GM23338 (cell line): ENCODE measurements at regions not wholly inside any gene's neighbourhood (a gene's known extent, or its start where the extent isn't known, plus 50 kb on each side); places are given as distances from the start of the nearest gene placed in this dataset.

Source experiments
- ATAC-seq: fragments of 200-7000 bp; cut with Tn5 transposase; 3 replicates; pipeline ENCODE4 v1.9.1; 2020
- DNase-seq: peaks from one replicate; pipeline ENCODE4 v3.0.0-alpha.2; 2015; ENCODE audit warnings: low spot score
- H2AFZ ChIP-seq: fragments of 200-600 bp; sonication (generic); 2 replicates; pipeline ENCODE4 v1.8.0; 2016; ENCODE audit warnings: antibody characterized with exemption, mild to moderate bottlenecking, moderate library complexity
- H3F3A ChIP-seq: fragments of 200-600 bp; sonication (generic); replicated peaks from 2 replicates; pipeline ENCODE4 v1.8.0; 2017; ENCODE audit warnings: antibody characterized with exemption, mixed run types, low read depth
- H3K27ac ChIP-seq: fragments of 200-600 bp; sonication (generic); 2 replicates; pipeline ENCODE4 v1.6.1; 2016; ENCODE audit warnings: low read depth
- H3K27me3 ChIP-seq: fragments of 200-600 bp; sonication (generic); 2 replicates; pipeline ENCODE4 v1.8.0; 2016; ENCODE audit warnings: mild to moderate bottlenecking, mixed run types, moderate library complexity; ENCODE audit not compliant: insufficient read depth
- H3K36me3 ChIP-seq: fragments of 200-600 bp; sonication (generic); 2 replicates; pipeline ENCODE4 v1.8.0; 2016; ENCODE audit warnings: mild to moderate bottlenecking; ENCODE audit not compliant: insufficient read depth
- H3K4me1 ChIP-seq: fragments of 200-600 bp; sonication (generic); 2 replicates; pipeline ENCODE4 v1.8.0; 2016; ENCODE audit warnings: mild to moderate bottlenecking, moderate library complexity; ENCODE audit not compliant: insufficient read depth
- H3K4me2 ChIP-seq: fragments of 200-600 bp; sonication (generic); 2 replicates; pipeline ENCODE4 v1.7.1; 2017; ENCODE audit warnings: mixed run types
- H3K4me3 ChIP-seq: fragments of 200-600 bp; sonication (generic); 2 replicates; pipeline ENCODE4 v1.6.1; 2016; ENCODE audit warnings: mixed run types
- H3K79me2 ChIP-seq: fragments of 200-600 bp; sonication (generic); replicated peaks from 2 replicates; pipeline ENCODE4 v1.8.0; 2017; ENCODE audit warnings: mild to moderate bottlenecking; ENCODE audit not compliant: insufficient read depth
- H3K9me2 ChIP-seq: fragments of 200-600 bp; sonication (generic); 2 replicates; pipeline ENCODE4 v1.8.0; 2017; ENCODE audit not compliant: insufficient read depth
- H4K20me1 ChIP-seq: fragments of 200-600 bp; sonication (generic); replicated peaks from 2 replicates; pipeline ENCODE4 v1.8.0; 2017; ENCODE audit warnings: mild to moderate bottlenecking; ENCODE audit not compliant: insufficient read depth
- H3K27ac Mint-ChIP-seq: 2 replicates; pipeline ENCODE4 v1.8.0; 2020; ENCODE audit warnings: inconsistent platforms, mild to moderate bottlenecking, moderate library complexity, mixed read lengths
- H3K27me3 Mint-ChIP-seq: 3 replicates; pipeline ENCODE4 v1.8.0; 2022; ENCODE audit warnings: low read depth, mild to moderate bottlenecking, moderate library complexity, mixed read lengths, inconsistent platforms; ENCODE audit not compliant: insufficient read depth, poor library complexity
- H3K36me3 Mint-ChIP-seq: 3 replicates; pipeline ENCODE4 v1.8.0; 2021; ENCODE audit warnings: low read depth, mild to moderate bottlenecking, inconsistent platforms, moderate library complexity, mixed read lengths
- H3K4me1 Mint-ChIP-seq: 3 replicates; pipeline ENCODE4 v1.8.0; 2020; ENCODE audit warnings: mild to moderate bottlenecking, inconsistent platforms, mixed read lengths
- H3K4me3 Mint-ChIP-seq: 3 replicates; pipeline ENCODE4 v1.8.0; 2021; ENCODE audit warnings: moderate library complexity, mild to moderate bottlenecking, inconsistent platforms, mixed read lengths
- H3K9me3 Mint-ChIP-seq: 3 replicates; pipeline ENCODE4 v1.8.0; 2020; ENCODE audit warnings: moderate library complexity, mild to moderate bottlenecking, inconsistent platforms, mixed read lengths
- CREB1 ChIP-seq: fragments of 250-450 bp; sonication (Bioruptor Pico); IDR thresholded peaks from 2 replicates; pipeline ENCODE4 v1.5.0; 2020; ENCODE audit warnings: low read depth, mild to moderate bottlenecking, moderate library complexity
- ETS1 ChIP-seq: IDR thresholded peaks from 2 replicates; pipeline ENCODE4 v1.6.1; 2016; ENCODE audit warnings: antibody characterized with exemption
- EZH2 ChIP-seq: fragments of 200-600 bp; sonication (generic); IDR thresholded peaks from one replicate; pipeline ENCODE4 v1.8.0; 2017; ENCODE audit warnings: antibody characterized with exemption, mild to moderate bottlenecking, low read depth; ENCODE audit not compliant: unreplicated experiment
- EZH2phosphoT487 ChIP-seq: fragments of 200-600 bp; sonication (generic); IDR thresholded peaks from one replicate; pipeline ENCODE4 v1.8.1; 2018; ENCODE audit warnings: antibody characterized with exemption; ENCODE audit not compliant: unreplicated experiment
- JUNB ChIP-seq: IDR thresholded peaks from one replicate; pipeline ENCODE4 v1.6.1; 2016; ENCODE audit warnings: antibody characterized with exemption; ENCODE audit not compliant: unreplicated experiment
- NANOG ChIP-seq: IDR thresholded peaks from 2 replicates; pipeline ENCODE4 v1.6.1; 2016; ENCODE audit warnings: antibody characterized with exemption, borderline replicate concordance
- POLR2AphosphoS5 ChIP-seq: IDR thresholded peaks from 2 replicates; pipeline ENCODE4 v1.6.1; 2016; ENCODE audit warnings: antibody characterized with exemption, low read depth
- REST ChIP-seq: IDR thresholded peaks from one replicate; pipeline ENCODE4 v1.6.1; 2018; ENCODE audit warnings: antibody characterized with exemption; ENCODE audit not compliant: unreplicated experiment
- STAT1 ChIP-seq: IDR thresholded peaks from one replicate; pipeline ENCODE4 v1.6.1; 2016; ENCODE audit warnings: antibody characterized with exemption; ENCODE audit not compliant: unreplicated experiment
- ZNF114 ChIP-seq: fragments of 250-450 bp; sonication (Bioruptor Pico); IDR thresholded peaks from 2 replicates; pipeline ENCODE4 v1.5.0; 2020; ENCODE audit warnings: mild to moderate bottlenecking, moderate library complexity
- ZNF331 ChIP-seq: fragments of 250-450 bp; sonication (Bioruptor Pico); IDR thresholded peaks from 2 replicates; pipeline ENCODE4 v1.5.0; 2020; ENCODE audit warnings: low read depth, mild to moderate bottlenecking, moderate library complexity
- TF ChIP-seq, protein P1 (sequence below), 2 experiments: fragments of 200-600 bp in 1 of 2; sonication (generic) in 1 of 2; conservative IDR thresholded peaks; 2 replicates each; pipeline versions ENCODE4 v1.5.1 to v1.6.1; 2016 to 2017; ENCODE audit warnings: antibody characterized with exemption in 2 of 2, low read depth in 2 of 2, mild to moderate bottlenecking in 2 of 2, moderate library complexity in 1 of 2

GRCh38 chr16:11465675-11466074 lies 120.4 kb downstream of the RMI2 start:
- no peaks in the 10 kb centered on the region for H3K4me1 ChIP-seq

GRCh38 chr16:11470676-11471415 lies 115.9 kb downstream of the LITAF start:
- peak; percentile 13 for DNase-seq
- Mint-ChIP-seq H3K9me3 (no peaks in the 10 kb centered on the region), H3K4me1 (no peaks in the 10 kb centered on the region), H3K27me3 (peaks cover 5% of the 10 kb centered on the region), H3K4me3 (no peak overlapping the region), H3K36me3 (no peaks in the 10 kb centered on the region), H3K27ac (no peak overlapping the region; the same call in 1 of the 2 replicates)
- peak; percentile 44; the same call in 2 of the 3 replicates for ATAC-seq
- Histone ChIP-seq H3K27ac (no peak overlapping the region), H3K79me2 (no peaks in the 10 kb centered on the region), H3F3A (no peaks in the 10 kb centered on the region), H3K4me2 (no peak overlapping the region), H3K36me3 (no peaks in the 10 kb centered on the region), H3K4me3 (no peak overlapping the region), H3K9me2 (no peaks in the 10 kb centered on the region), H3K27me3 (no peaks in the 10 kb centered on the region), H2AFZ (no peak overlapping the region), H3K4me1 (no peaks in the 10 kb centered on the region), H4K20me1 (no peaks in the 10 kb centered on the region)
- TF ChIP-seq, protein P1, sequence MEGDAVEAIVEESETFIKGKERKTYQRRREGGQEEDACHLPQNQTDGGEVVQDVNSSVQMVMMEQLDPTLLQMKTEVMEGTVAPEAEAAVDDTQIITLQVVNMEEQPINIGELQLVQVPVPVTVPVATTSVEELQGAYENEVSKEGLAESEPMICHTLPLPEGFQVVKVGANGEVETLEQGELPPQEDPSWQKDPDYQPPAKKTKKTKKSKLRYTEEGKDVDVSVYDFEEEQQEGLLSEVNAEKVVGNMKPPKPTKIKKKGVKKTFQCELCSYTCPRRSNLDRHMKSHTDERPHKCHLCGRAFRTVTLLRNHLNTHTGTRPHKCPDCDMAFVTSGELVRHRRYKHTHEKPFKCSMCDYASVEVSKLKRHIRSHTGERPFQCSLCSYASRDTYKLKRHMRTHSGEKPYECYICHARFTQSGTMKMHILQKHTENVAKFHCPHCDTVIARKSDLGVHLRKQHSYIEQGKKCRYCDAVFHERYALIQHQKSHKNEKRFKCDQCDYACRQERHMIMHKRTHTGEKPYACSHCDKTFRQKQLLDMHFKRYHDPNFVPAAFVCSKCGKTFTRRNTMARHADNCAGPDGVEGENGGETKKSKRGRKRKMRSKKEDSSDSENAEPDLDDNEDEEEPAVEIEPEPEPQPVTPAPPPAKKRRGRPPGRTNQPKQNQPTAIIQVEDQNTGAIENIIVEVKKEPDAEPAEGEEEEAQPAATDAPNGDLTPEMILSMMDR (conservative IDR thresholded peaks at IDR 0.05; ENCODE audit: low read depth in 2 of 2), result no peak
- no peak for TF ChIP-seq EZH2

More at GRCh38 chr16:11465675-11466074, 120.4 kb downstream of the RMI2 start:
- Histone ChIP-seq H3K36me3 (no peaks in the 10 kb centered on the region), H3K27me3 (no peaks in the 10 kb centered on the region), H3K27ac (no peak overlapping the region), H3F3A (no peaks in the 10 kb centered on the region), H3K79me2 (no peaks in the 10 kb centered on the region), H3K4me3 (no peak overlapping the region), H4K20me1 (no peaks in the 10 kb centered on the region), H3K9me2 (no peaks in the 10 kb centered on the region), H3K4me2 (no peak overlapping the region), H2AFZ (no peak overlapping the region)
- no peak for DNase-seq
- H3K36me3 Mint-ChIP-seq, result no peaks in the 10 kb centered on the region
- peaks cover 1% of the 10 kb centered on the region for H3K27me3 Mint-ChIP-seq
- no peaks in the 10 kb centered on the region for H3K4me1 Mint-ChIP-seq
- H3K27ac Mint-ChIP-seq, result no peak overlapping the region
- TF ChIP-seq ZNF114, result no peak
- H3K4me3 Mint-ChIP-seq, result no peak overlapping the region
- H3K9me3 Mint-ChIP-seq, result no peaks in the 10 kb centered on the region; the same call in 2 of the 3 replicates
- ATAC-seq, result no peak

DNA sequence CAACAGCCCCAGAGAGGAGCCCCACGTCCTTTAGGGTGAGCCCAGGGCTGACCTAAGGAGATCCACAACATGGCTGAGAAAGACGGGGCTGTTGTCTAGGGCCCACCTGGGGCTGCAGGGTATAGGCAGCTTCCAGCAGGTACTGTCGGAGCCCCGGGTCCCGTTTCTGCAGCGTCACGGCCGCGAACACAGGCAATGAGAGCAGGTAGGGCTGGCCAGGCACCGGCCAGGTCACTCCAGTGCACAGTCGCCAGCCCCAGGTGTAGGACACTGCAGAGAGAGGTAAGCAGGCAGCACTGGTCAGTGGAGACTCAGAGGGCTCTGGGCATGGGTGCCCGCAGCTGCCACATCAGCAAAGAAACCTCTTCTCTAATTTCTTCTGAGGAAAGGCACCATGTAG lies 115.2 kb downstream of the LITAF start:
- DNase-seq, result no peak
- Histone ChIP-seq H3K79me2 (no peaks in the 10 kb centered on the region), H3K27me3 (no peaks in the 10 kb centered on the region), H3K4me1 (no peaks in the 10 kb centered on the region), H3K36me3 (no peaks in the 10 kb centered on the region), H3K9me2 (no peaks in the 10 kb centered on the region), H4K20me1 (no peaks in the 10 kb centered on the region), H3K27ac (no peak overlapping the region), H3K4me2 (no peak overlapping the region), H3F3A (no peaks in the 10 kb centered on the region), H3K4me3 (no peak overlapping the region), H2AFZ (no peak overlapping the region)
- H3K9me3 Mint-ChIP-seq, result no peaks in the 10 kb centered on the region
- ATAC-seq, result peak; percentile 45
- TF ChIP-seq CREB1 (CRISPR knock-in tag) (no peak), REST (no peak), ZNF114 (no peak), EZH2 (no peak), EZH2phosphoT487 (no peak), ZNF331 (CRISPR knock-in tag) (no peak), POLR2AphosphoS5 (no peak), NANOG (no peak), JUNB (no peak), STAT1 (no peak), ETS1 (no peak)
- no peak overlapping the region for H3K4me3 Mint-ChIP-seq
- no peak overlapping the region for H3K27ac Mint-ChIP-seq
- no peaks in the 10 kb centered on the region for H3K36me3 Mint-ChIP-seq
- peaks cover 5% of the 10 kb centered on the region for H3K27me3 Mint-ChIP-seq
- no peaks in the 10 kb centered on the region for H3K4me1 Mint-ChIP-seq
